ENCODE measurements at regions not wholly inside any gene's neighbourhood (a gene's known extent, or its start where the extent isn't known, plus 50 kb on each side); places are given as distances from the start of the nearest gene placed in this dataset.

DNA sequence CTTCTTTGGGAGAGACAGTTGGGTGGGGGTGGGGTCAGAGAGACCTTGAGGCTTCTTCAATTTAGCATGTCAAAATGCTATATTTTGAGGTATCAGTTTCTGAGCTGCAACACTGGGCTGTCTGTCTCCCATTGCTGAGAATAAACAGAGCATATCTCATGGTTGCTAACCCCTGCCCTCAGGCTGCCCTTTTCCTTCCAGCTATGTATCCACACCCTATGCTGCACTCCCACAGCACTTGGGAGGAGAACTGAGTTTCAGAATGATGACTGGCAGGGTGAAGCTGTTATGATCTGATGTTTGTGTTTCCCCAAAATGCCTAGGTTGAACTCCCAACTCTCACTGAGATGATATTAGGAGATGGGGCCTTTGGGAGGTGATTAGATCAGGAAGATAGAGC is 794.0 kb downstream of the RNF144A start:
- no peak overlapping the region for H3K4ac ChIP-seq (ENCODE audit: low read depth, low read length)
- no peak overlapping the region for H4K5ac ChIP-seq (ENCODE audit: insufficient read length, low read depth, low read length)
- no peak overlapping the region for H4K91ac ChIP-seq (ENCODE audit: insufficient read length, low read depth, low read length)
- Mint-ChIP-seq H3K4me3 (no peak overlapping the region), H3K9me3 (peaks cover 5 to 6% of the 10 kb centered on the region in 2 experiments; a peak in 4 of 5 replicates), H3K4me1 (0 out of 4 replicates have a peak, but pooled peaks cover 0 to 2% of the 10 kb centered on the region in 2 experiments), H3K36me3 (ENCODE audit: insufficient read depth in 1 of 3, low read depth in 3 of 3) (no peaks in the 10 kb centered on the region; a peak in 1 of 7 replicates), H3K27me3 (ENCODE audit: low read depth) (peaks cover 5% of the 10 kb centered on the region), H3K27ac (no peak overlapping the region)
- no peaks in the 10 kb centered on the region for H3K4me1 ChIP-seq (ENCODE audit: insufficient read depth, low read length)
- no peaks in the 10 kb centered on the region for H3K9me3 ChIP-seq (ENCODE audit: control insufficient read depth, low read depth, low read length)
- H2BK15ac ChIP-seq (ENCODE audit: low read depth, low read length), result no peak overlapping the region
- no peak overlapping the region for H2BK120ac ChIP-seq (ENCODE audit: low read depth, low read length, poor library complexity, severe bottlenecking)
- H2AFZ ChIP-seq (ENCODE audit: low read length), result no peak overlapping the region
- H4K20me1 ChIP-seq (ENCODE audit: control insufficient read depth, insufficient read depth, insufficient read length), result no peaks in the 10 kb centered on the region
- no peak overlapping the region for H4K8ac ChIP-seq (replicated peaks; ENCODE audit: insufficient read length, low read depth, low read length)
- H3K27ac ChIP-seq (ENCODE audit: insufficient read length, low read depth, low read length), result no peak overlapping the region
- H2BK12ac ChIP-seq (ENCODE audit: insufficient read length, low read depth, low read length), result no peak overlapping the region
- no peaks in the 10 kb centered on the region for H3K23me2 ChIP-seq (ENCODE audit: insufficient read length, low read depth, low read length, poor library complexity, severe bottlenecking)
- H3K14ac ChIP-seq (ENCODE audit: insufficient read depth, low read length), result no peak overlapping the region
- H3T11ph ChIP-seq (ENCODE audit: low read length), result no peak overlapping the region
- TF ChIP-seq, protein P1, sequence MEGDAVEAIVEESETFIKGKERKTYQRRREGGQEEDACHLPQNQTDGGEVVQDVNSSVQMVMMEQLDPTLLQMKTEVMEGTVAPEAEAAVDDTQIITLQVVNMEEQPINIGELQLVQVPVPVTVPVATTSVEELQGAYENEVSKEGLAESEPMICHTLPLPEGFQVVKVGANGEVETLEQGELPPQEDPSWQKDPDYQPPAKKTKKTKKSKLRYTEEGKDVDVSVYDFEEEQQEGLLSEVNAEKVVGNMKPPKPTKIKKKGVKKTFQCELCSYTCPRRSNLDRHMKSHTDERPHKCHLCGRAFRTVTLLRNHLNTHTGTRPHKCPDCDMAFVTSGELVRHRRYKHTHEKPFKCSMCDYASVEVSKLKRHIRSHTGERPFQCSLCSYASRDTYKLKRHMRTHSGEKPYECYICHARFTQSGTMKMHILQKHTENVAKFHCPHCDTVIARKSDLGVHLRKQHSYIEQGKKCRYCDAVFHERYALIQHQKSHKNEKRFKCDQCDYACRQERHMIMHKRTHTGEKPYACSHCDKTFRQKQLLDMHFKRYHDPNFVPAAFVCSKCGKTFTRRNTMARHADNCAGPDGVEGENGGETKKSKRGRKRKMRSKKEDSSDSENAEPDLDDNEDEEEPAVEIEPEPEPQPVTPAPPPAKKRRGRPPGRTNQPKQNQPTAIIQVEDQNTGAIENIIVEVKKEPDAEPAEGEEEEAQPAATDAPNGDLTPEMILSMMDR (conservative IDR thresholded peaks at IDR 0.05), result no peak
- H3K18ac ChIP-seq (ENCODE audit: insufficient read length, low read depth, low read length), result no peak overlapping the region
- no peak overlapping the region for H3K23ac ChIP-seq (ENCODE audit: insufficient read length, low read depth, low read length)
- no peak overlapping the region for H2AK5ac ChIP-seq (ENCODE audit: insufficient read length, low read length)
- no peak overlapping the region for H2BK20ac ChIP-seq (ENCODE audit: low read depth, low read length, poor library complexity, severe bottlenecking)
- no peaks in the 10 kb centered on the region for H3K79me2 ChIP-seq (ENCODE audit: insufficient read depth, low read length)
- H3K9ac ChIP-seq (ENCODE audit: extremely low read depth, insufficient read length, low read length), result no peak overlapping the region
- H3K27me3 ChIP-seq (ENCODE audit: insufficient read depth, low read length), result no peaks in the 10 kb centered on the region
- H3K56ac ChIP-seq (ENCODE audit: insufficient read length, low read depth, low read length), result no peak overlapping the region
- DNase-seq, result no peak
- H3K4me2 ChIP-seq (ENCODE audit: insufficient read depth, insufficient read length, low read length), result no peak overlapping the region
- H2BK5ac ChIP-seq (ENCODE audit: insufficient read length, low read length), result no peak overlapping the region
- H3K79me1 ChIP-seq (ENCODE audit: insufficient read depth, low read depth, low read length, poor library complexity, severe bottlenecking), result no peaks in the 10 kb centered on the region

Measured in H9 (cell line).